Astrocyte (in vitro differentiated cells and primary cell): ENCODE measurements at regions not wholly inside any gene's neighbourhood (a gene's known extent, or its start where the extent isn't known, plus 50 kb on each side); places are given as distances from the start of the nearest gene placed in this dataset.

Experiments used
- CTCF ChIP-seq: IDR thresholded peaks from 2 replicates; pipeline ENCODE4 v1.5.1; 2011; ENCODE audit warnings: low read depth, mild to moderate bottlenecking, inconsistent platforms, low read length, moderate library complexity; ENCODE audit not compliant: insufficient read depth
- EZH2 ChIP-seq: IDR thresholded peaks from 2 replicates; pipeline ENCODE4 v1.6.1; 2012; ENCODE audit warnings: mild to moderate bottlenecking, low read length, inconsistent platforms; ENCODE audit not compliant: insufficient read depth

- TF ChIP-seq CTCF = no peak
- no peak for TF ChIP-seq EZH2
Measured at GRCh38 chr12:124461241-124461673, 106.2 kb downstream of the NCOR2 start.
